HG03571 (cell line): ENCODE measurements at regions not wholly inside any gene's neighbourhood (a gene's known extent, or its start where the extent isn't known, plus 50 kb on each side); places are given as distances from the start of the nearest gene placed in this dataset.
"Not testable (repeated sequence)": the region's sequence is repeated elsewhere in the genome, so short reads cannot be mapped to it uniquely, and the experiment has no call there.

ENCODE experiments used
- ATAC-seq: cut with Tn5 transposase; IDR thresholded peaks from one replicate; pipeline ENCODE4 v1.9.1; 2021; ENCODE audit not compliant: unreplicated experiment

- not testable (repeated sequence) for ATAC-seq
Observed at GRCh38 chr3:20517316-20517715, 331.3 kb upstream of the SGO1 start.

DNA sequence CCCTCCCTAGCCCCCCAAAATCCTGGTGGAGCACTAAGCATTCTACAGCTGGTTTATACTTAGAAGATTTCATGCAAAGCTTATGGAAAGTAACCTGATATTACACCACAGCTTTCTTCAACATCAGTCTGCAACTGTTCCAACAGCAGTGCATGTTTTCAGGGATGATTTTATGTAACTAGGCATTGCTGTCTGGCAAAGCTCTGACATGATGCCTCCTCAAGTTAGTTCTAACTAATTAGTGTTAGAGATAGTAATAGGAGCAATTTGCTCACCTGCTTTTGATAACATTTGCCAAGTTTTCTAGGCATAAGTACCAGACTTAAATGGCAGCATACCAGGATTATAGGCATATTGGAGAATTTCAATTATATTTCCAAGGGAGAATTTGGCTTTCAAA lies 330.3 kb upstream of the SGO1 start:
- no peak for ATAC-seq

DNA sequence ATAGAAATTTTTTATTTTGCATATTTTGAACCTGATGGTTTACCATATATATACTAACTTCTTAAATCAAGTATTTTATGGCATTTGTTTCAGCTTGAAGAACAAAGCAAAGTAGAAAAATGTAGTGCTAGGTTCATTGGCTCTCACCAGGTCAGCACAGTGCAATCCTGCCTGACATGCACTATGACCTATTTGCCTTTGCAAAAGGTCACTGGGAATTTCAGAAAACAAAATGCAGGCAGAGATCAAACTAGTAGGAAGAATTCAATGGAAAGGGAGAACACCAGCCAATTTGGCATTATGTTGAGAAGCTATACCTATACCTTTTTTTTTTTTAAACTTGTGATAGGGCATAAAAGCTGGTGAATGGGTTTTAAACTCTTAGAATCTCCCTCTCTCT lies 329.8 kb upstream of the SGO1 start:
- no peak for ATAC-seq

- ATAC-seq = peak; percentile 87
Observed at GRCh38 chr3:20511863-20512505, 326.0 kb upstream of the SGO1 start.

DNA sequence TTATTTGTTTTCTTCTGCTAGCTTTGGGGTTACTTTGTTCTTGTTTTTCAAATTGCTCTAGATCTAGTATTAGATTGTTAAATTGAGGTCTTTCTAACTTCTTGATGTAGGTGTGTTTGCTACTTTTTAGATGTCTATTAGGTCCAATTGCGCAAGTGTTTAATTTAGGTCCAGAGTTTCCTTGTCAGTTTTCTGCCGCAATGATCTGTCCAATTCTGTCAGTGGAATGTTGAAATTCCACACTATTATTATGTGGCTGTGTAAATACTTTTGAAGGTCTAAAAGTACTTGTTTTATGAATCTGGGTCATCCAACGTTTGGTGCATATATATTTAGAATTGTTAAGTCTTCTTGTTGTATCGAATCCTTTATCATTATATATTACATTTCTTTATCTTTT lies 324.4 kb upstream of the SGO1 start:
- ATAC-seq = no peak

GRCh38 chr3:20503394-20504082 lies 317.5 kb upstream of the SGO1 start:
- no peak for ATAC-seq

DNA sequence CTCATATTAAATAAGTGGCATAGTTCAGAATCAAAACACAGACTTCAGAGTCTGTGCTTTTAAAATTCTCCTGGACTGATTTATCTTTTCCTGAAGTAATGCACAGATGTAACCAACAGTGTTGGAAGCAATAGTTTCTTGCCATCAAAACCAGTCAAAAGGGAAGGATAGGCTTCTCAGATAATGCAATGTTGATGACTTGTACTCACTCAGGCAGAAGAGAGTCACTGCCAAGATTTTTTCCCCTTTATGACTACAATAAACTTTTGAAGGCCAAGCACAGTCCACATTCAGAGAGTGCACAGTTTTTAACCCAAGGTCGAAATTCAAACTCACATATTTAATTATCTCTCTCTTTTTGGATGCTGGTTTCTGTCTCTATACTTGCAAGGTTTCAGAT lies 305.0 kb upstream of the SGO1 start:
- ATAC-seq = no peak

- no peak for ATAC-seq
Observed at GRCh38 chr3:20488151-20488550, 302.1 kb upstream of the SGO1 start.

DNA sequence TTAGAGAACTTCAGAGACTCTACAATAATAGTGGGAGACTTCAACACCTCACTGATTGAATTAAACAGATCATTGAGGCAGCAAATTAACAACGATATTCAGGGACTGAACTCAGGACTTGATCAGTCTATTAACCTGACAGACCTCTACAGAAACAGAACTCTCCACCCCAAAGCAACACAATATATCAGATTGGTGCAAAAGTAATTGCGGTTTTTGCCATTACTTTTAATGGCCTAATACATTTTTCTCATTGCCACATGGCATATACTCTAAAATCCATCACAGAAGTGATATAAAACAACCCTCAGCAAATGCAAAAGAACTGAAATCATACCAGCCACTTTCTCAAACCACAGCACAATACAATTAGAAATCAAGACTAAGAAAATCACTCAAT lies 298.1 kb upstream of the SGO1 start:
- ATAC-seq = no peak

DNA sequence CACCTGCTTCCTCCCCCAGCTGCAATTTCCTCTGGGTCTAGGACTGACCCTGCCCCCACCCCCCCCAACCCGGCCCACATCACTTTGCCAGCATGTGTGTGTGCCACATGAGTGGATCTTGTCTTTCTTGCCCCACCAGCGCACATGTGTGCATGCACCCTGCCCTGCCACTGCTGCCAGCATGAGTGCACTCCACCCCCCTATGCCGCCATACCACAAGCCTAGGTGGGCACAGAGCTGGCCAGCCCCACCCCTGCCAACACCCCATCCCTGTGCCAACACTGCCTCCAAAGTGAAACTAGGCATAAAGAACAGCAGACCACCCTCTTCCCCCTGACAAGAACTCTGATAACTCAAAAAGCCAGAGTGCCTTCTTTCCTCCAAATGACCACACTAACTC lies 296.3 kb upstream of the SGO1 start:
- no peak for ATAC-seq

- ATAC-seq = no peak
Observed at GRCh38 chr3:20480786-20481365, 294.9 kb upstream of the SGO1 start.

- ATAC-seq = no peak
Observed at GRCh38 chr3:20478436-20478835, 292.4 kb upstream of the SGO1 start.

DNA sequence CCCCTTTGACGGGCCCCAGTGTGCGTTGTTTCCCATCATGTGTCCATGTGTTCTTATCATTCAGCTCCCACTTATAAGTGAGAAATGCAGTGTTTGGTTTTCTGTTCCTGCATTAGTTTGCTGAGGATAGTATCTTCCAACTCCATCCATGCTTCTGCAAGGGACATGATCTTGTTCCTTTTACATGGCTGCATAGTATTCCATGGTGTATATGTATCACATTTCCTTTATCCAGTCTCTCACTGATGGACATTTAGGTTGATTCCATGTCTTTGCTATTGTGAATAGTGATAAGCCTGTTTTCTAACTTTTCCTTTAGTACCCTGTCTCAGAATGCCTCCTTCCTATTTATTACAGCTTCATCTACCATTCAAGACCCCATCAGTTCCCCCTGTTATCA lies 278.2 kb upstream of the SGO1 start:
- ATAC-seq = not testable (repeated sequence)

GRCh38 chr3:20462723-20463122 lies 276.7 kb upstream of the SGO1 start:
- ATAC-seq = no peak

GRCh38 chr3:20462226-20462625 lies 276.2 kb upstream of the SGO1 start:
- no peak for ATAC-seq

DNA sequence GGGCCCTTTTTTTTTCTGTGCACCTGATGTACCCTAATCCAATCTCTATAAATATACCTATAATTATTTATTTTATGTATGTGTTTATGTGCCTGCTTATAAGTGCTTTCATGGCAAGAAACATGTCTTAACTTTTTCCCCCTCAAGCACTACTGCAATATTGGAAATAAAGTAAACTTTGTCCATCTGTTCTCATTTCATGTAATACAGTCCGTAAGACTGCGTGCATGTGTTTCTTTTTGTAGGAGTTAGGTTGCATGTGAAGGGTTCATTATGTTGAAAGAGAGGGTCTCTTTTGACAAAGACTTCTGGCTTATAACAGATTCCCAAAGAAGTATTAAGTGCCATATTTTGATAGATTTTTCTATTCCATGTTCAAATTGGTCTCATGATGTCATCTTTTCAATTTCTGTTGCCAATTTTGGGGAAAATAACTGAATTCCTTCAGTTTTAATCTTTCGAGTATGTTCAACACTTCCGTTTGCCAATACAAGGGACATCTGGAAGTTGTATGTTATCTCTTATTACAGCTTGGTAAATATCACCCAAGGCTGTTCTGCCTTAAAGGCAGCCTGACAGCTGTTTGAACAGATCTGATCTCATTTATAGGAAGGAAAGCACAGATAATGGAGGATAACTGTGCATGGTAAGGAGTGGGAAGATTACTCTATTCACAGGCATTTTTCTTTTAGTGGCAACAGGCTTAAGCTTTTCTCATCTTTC lies 273.1 kb upstream of the SGO1 start:
- no peak for ATAC-seq

- ATAC-seq = no peak
Observed at GRCh38 chr3:20456511-20456910, 270.5 kb upstream of the SGO1 start.

DNA sequence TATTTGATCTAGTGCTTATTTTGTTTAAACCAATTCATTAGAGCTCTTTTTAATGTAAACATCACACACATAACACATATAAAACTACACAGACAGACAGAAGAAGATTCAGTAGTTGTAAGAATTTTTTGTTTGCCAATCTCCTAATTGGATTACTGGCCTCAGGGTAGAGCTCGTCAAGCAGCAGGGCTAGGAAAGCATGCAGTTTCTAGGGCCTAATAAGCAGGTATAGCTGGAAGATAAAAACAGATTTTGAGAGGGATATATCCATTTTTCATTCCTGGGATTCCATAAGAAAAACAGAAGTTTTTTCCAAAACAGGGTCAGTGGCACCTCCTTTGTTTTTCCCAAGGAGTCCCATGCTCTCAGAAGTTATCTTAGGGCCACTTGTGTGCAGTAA lies 265.2 kb upstream of the SGO1 start:
- ATAC-seq = no peak

GRCh38 chr3:20450611-20451010 lies 264.6 kb upstream of the SGO1 start:
- ATAC-seq = no peak

DNA sequence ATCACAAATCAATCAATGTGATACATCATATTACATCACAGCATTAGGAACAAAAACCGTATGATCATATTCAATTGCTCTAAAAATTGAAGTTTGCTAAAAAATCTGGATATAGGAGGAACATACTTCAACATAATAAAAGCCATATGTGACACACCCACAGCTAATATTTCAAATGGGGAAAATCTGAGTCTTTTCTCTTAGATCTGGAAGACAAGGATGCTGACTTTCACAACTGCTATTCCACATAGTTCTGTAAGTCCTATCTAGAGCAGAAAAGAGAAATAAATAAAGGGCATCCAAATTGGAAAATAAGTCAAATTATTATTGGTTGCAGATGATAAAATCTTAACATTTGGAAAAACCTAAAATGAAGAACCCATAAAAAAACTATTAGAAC lies 256.8 kb upstream of the SGO1 start:
- no peak for ATAC-seq

DNA sequence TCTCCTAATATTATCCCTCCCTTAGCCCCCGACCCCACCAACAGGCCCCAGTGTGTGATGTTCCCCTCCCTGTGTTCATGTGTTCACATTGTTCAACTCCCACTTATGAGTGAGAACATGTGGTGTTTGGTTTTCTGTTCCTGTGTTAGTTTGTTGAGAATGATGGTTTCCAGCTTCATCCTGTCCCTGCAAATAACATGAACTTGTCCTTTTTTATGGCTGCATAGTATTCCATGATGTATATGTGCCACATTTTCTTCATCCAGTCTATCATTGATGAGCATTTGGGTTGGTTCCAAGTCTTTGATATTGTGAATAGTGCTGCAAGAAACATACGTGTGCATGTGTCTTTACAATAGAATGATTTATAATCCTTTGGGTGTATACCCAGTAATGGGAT lies 241.3 kb upstream of the SGO1 start:
- not testable (repeated sequence) for ATAC-seq

- ATAC-seq = no peak
Observed at GRCh38 chr3:20425138-20425537, 239.1 kb upstream of the SGO1 start.
